Stomach smooth muscle (tissue), 2 donors: ENCODE measurements at regions not wholly inside any gene's neighbourhood (a gene's known extent, or its start where the extent isn't known, plus 50 kb on each side); places are given as distances from the start of the nearest gene placed in this dataset.

Experiments used
- H3K27ac ChIP-seq: one replicate; pipeline ENCODE4 v1.7.0; 2013; ENCODE audit warnings: mild to moderate bottlenecking, low read length, inconsistent platforms
- H3K27me3 ChIP-seq, 2 donors: one replicate each; pipeline ENCODE4 v1.7.0; 2013; ENCODE audit warnings: low read length in 2 of 2; ENCODE audit not compliant: insufficient read depth in 2 of 2, control insufficient read depth in 1 of 2
- H3K36me3 ChIP-seq, 2 donors: one replicate each; pipeline ENCODE4 v1.7.0; 2013; ENCODE audit warnings: low read length in 2 of 2; ENCODE audit not compliant: control insufficient read depth in 2 of 2, insufficient read depth in 2 of 2
- H3K4me1 ChIP-seq: one replicate; pipeline ENCODE4 v1.7.0; 2013; ENCODE audit warnings: low read length; ENCODE audit not compliant: control insufficient read depth, insufficient read depth
- H3K4me3 ChIP-seq, 2 donors: one replicate each; pipeline ENCODE4 v1.7.0; 2013; ENCODE audit warnings: low read length in 2 of 2
- H3K9ac ChIP-seq, 2 donors: one replicate each; pipeline ENCODE4 v1.7.0; 2013; ENCODE audit warnings: low read length in 2 of 2, mild to moderate bottlenecking in 1 of 2
- H3K9me3 ChIP-seq, 2 donors: one replicate each; pipeline ENCODE4 v1.7.0; 2013; ENCODE audit warnings: low read length in 2 of 2; ENCODE audit not compliant: control insufficient read depth in 2 of 2
- donor health status: healthy.
- donor health status: Pancreatic carcinoma.

GRCh38 chr10:130360826-130361311 is 224.7 kb downstream of the GLRX3 start:
- Histone ChIP-seq H3K9ac (no peak overlapping the region), H3K36me3 (no peaks in the 10 kb centered on the region), H3K4me1 (no peaks in the 10 kb centered on the region), H3K27me3 (peaks cover 0 to 8% of the 10 kb centered on the region in 2 donors), H3K27ac (no peak overlapping the region), H3K9me3 (peaks cover 0 to 3% of the 10 kb centered on the region in 2 donors), H3K4me3 (no peak overlapping the region)

GRCh38 chr10:130361351-130362105 is 225.3 kb downstream of the GLRX3 start:
- H3K9me3 ChIP-seq = peaks cover 0 to 3% of the 10 kb centered on the region in 2 donors
- H3K4me1 ChIP-seq = no peaks in the 10 kb centered on the region
- H3K4me3 ChIP-seq = no peak overlapping the region
- no peak overlapping the region for H3K9ac ChIP-seq
- no peaks in the 10 kb centered on the region for H3K36me3 ChIP-seq
- peaks cover 0 to 8% of the 10 kb centered on the region in 2 donors for H3K27me3 ChIP-seq
- no peak overlapping the region for H3K27ac ChIP-seq

GRCh38 chr10:130362308-130362761 is 226.1 kb downstream of the GLRX3 start:
- Histone ChIP-seq H3K27me3 (peaks cover 0 to 8% of the 10 kb centered on the region in 2 donors), H3K27ac (no peak overlapping the region), H3K9ac (no peak overlapping the region), H3K9me3 (peaks cover 0 to 3% of the 10 kb centered on the region in 2 donors), H3K36me3 (no peaks in the 10 kb centered on the region), H3K4me1 (no peaks in the 10 kb centered on the region), H3K4me3 (no peak overlapping the region)

- no peaks in the 10 kb centered on the region for H3K36me3 ChIP-seq
- H3K4me1 ChIP-seq = no peaks in the 10 kb centered on the region
- peaks cover 0 to 8% of the 10 kb centered on the region in 2 donors for H3K27me3 ChIP-seq
- H3K27ac ChIP-seq = no peak overlapping the region
- peaks cover 0 to 2% of the 10 kb centered on the region in 2 donors for H3K9me3 ChIP-seq
- H3K9ac ChIP-seq = no peak overlapping the region
- H3K4me3 ChIP-seq = no peak overlapping the region
Measured at GRCh38 chr10:130363051-130363450, 226.9 kb downstream of the GLRX3 start.

GRCh38 chr10:130363899-130364445 is 227.8 kb downstream of the GLRX3 start:
- H3K4me1 ChIP-seq = no peaks in the 10 kb centered on the region
- no peak overlapping the region for H3K27ac ChIP-seq
- H3K9me3 ChIP-seq = no peaks in the 10 kb centered on the region
- H3K36me3 ChIP-seq = no peaks in the 10 kb centered on the region
- no peak overlapping the region for H3K4me3 ChIP-seq
- H3K27me3 ChIP-seq = peaks cover 0 to 8% of the 10 kb centered on the region in 2 donors
- H3K9ac ChIP-seq = no peak overlapping the region

- peaks cover 0 to 8% of the 10 kb centered on the region in 2 donors for H3K27me3 ChIP-seq
- no peaks in the 10 kb centered on the region for H3K36me3 ChIP-seq
- no peak overlapping the region for H3K4me3 ChIP-seq
- no peaks in the 10 kb centered on the region for H3K9me3 ChIP-seq
- no peak overlapping the region for H3K9ac ChIP-seq
- H3K4me1 ChIP-seq = no peaks in the 10 kb centered on the region
- H3K27ac ChIP-seq = no peak overlapping the region
Measured at GRCh38 chr10:130364631-130365411, 228.6 kb downstream of the GLRX3 start.

GRCh38 chr10:130368761-130369560 is 232.8 kb downstream of the GLRX3 start:
- Histone ChIP-seq H3K27ac (no peak overlapping the region), H3K9ac (no peak overlapping the region), H3K27me3 (peaks cover 0 to 3% of the 10 kb centered on the region in 2 donors), H3K36me3 (no peaks in the 10 kb centered on the region), H3K4me1 (no peaks in the 10 kb centered on the region), H3K9me3 (no peaks in the 10 kb centered on the region), H3K4me3 (no peak overlapping the region)

GRCh38 chr10:130369645-130370381 is 233.6 kb downstream of the GLRX3 start:
- Histone ChIP-seq H3K9me3 (no peaks in the 10 kb centered on the region), H3K9ac (no peak overlapping the region), H3K27me3 (no peaks in the 10 kb centered on the region), H3K4me1 (no peaks in the 10 kb centered on the region), H3K27ac (no peak overlapping the region), H3K36me3 (no peaks in the 10 kb centered on the region), H3K4me3 (no peak overlapping the region)

- H3K27ac ChIP-seq = no peak overlapping the region
- no peaks in the 10 kb centered on the region for H3K4me1 ChIP-seq
- H3K27me3 ChIP-seq = no peaks in the 10 kb centered on the region
- no peak overlapping the region for H3K4me3 ChIP-seq
- no peaks in the 10 kb centered on the region for H3K9me3 ChIP-seq
- H3K36me3 ChIP-seq = no peaks in the 10 kb centered on the region
- H3K9ac ChIP-seq = no peak overlapping the region
Measured at GRCh38 chr10:130370721-130371120, 234.5 kb downstream of the GLRX3 start.
